Fibroblast of mammary gland (primary cell): ENCODE measurements at regions not wholly inside any gene's neighbourhood (a gene's known extent, or its start where the extent isn't known, plus 50 kb on each side); places are given as distances from the start of the nearest gene placed in this dataset.

Experiments used
- DNase-seq: peaks from one replicate; pipeline ENCODE4 v3.0.0-alpha.2; 2010; ENCODE audit warnings: low read depth
- H3K4me3 ChIP-seq: 2 replicates; pipeline ENCODE4 v1.5.1; 2011; ENCODE audit warnings: low read depth, mild to moderate bottlenecking, low read length, moderate library complexity; ENCODE audit not compliant: control insufficient read depth
- CTCF ChIP-seq: conservative IDR thresholded peaks from 2 replicates; pipeline ENCODE4 v1.5.1; 2011; ENCODE audit warnings: low read depth, low read length, inconsistent platforms; ENCODE audit not compliant: control insufficient read depth, insufficient read depth

DNA sequence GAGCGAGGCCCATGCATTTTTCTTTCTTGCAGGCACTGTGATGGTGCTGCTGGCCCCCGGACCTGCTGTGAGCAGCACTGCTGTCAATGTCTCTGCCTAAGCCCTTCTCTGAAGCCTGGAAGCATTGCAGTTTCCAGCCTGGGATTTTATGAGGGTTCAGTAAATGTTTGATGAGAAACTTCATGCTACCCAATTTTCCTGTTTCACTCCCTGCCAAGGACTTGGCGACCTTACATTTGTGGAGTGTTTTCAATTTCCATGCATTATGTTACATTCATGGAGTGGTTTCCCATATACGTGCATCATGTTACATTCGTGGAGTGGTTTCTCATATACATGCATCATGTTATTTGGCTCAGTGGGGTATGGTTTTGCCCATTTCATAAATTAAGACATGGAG, 90.7 kb upstream of the PTCH1 start:
- H3K4me3 ChIP-seq = no peak overlapping the region
- no peak for TF ChIP-seq CTCF
- no peak for DNase-seq

GRCh38 chr9:95606489-95607350, 89.9 kb upstream of the PTCH1 start:
- no peak overlapping the region for H3K4me3 ChIP-seq
- TF ChIP-seq CTCF = no peak
- DNase-seq = no peak

DNA sequence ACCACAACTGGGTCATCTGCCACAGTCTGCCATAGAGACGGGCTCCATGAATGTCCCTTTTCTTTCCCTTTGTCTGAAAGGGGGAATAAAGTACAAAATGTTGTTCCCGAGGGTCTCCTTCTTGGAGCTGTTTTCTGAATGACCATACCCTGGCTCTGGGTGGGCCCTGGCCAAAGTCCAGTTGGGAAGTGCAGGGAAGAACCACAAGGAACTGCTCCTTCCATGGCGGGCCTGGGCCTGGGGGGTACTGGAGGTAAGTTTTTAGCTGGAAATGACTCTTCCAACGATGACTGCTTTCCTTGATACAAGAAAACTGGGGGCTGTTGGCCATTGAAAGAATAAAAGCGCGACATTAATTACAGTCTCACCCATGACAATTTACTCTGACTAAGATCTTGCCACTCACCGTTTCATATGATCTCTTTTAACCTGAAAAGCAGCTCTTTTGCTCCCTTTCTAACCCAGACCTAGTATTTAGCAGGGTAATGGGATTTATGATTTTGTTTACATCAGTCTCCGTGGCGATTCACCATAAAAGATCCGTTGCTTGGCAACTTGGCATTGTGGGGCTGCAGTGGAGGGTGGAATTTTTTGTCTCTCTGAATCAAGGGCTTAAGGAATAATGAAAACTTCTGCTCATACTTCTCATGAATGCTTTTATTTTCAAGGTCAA, 89.2 kb upstream of the PTCH1 start:
- no peak for DNase-seq
- no peak overlapping the region for H3K4me3 ChIP-seq
- no peak for TF ChIP-seq CTCF

DNA sequence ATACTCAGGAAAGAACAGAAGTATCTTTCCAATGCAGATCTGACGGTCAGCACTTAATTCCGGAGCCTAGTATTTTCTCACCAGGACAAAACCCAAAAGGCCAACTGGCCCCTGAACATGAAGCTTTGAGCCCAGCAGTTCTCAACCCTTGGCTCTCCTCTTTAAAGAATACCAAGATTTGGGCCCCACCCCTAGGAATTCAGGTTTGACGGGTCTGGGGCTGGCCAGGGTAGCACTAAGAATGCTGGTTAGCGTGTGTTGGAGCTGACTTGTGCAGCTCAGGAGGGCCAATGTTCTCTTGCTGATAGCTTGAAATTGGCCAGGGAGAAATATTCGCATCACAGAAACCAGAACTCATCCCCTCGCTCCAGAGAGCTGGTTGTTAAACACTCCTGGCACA, 88.3 kb upstream of the PTCH1 start:
- no peak for DNase-seq
- H3K4me3 ChIP-seq = no peak overlapping the region
- TF ChIP-seq CTCF = no peak

DNA sequence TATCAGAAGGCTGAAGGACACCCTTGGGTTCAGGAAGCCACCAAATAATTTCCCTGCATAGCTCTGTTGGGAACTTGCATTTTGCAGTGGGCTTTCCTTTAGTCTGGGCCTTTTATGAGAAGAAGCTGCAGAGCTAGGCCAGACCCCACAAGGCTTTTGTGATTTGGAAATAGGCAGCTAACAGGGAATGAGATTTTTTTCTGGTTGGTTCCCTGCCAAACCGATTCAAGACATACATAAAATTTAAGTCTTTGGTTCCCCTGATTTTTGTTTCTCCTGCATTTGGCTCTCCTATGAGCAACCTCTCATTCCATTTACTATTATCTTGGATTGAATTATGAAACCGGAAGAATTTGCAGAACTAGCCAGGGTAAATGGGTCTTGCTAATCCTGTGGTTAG, 81.5 kb upstream of the PTCH1 start:
- H3K4me3 ChIP-seq = no peak overlapping the region
- DNase-seq = no peak
- TF ChIP-seq CTCF = no peak

GRCh38 chr9:95595721-95596295, 79.0 kb upstream of the PTCH1 start:
- TF ChIP-seq CTCF = no peak
- DNase-seq = peak; percentile 2
- no peak overlapping the region for H3K4me3 ChIP-seq
